Progenitor cell of endocrine pancreas (in vitro differentiated cells): ENCODE measurements at regions not wholly inside any gene's neighbourhood (a gene's known extent, or its start where the extent isn't known, plus 50 kb on each side); places are given as distances from the start of the nearest gene placed in this dataset.
"Not testable (repeated sequence)": the region's sequence is repeated elsewhere in the genome, so short reads cannot be mapped to it uniquely, and the experiment has no call there.

Source experiments
- DNase-seq: peaks from one replicate; pipeline ENCODE4 v3.0.0; 2021; ENCODE audit warnings: low spot score; ENCODE audit not compliant: unreplicated experiment
- H3K27ac Mint-ChIP-seq: 2 replicates; pipeline ENCODE4 v1.8.0; 2021; ENCODE audit warnings: mild to moderate bottlenecking, moderate library complexity, mixed read lengths
- H3K27me3 Mint-ChIP-seq: 2 replicates; pipeline ENCODE4 v1.8.0; 2021; ENCODE audit warnings: mixed read lengths
- H3K36me3 Mint-ChIP-seq: 2 replicates; pipeline ENCODE4 v1.8.0; 2022; ENCODE audit warnings: mixed read lengths; ENCODE audit not compliant: insufficient read depth
- H3K4me1 Mint-ChIP-seq: 2 replicates; pipeline ENCODE4 v1.8.0; 2021; ENCODE audit warnings: low read depth, mixed read lengths
- H3K4me3 Mint-ChIP-seq: 2 replicates; pipeline ENCODE4 v1.8.0; 2021; ENCODE audit warnings: low read depth, mild to moderate bottlenecking, moderate library complexity, mixed read lengths
- H3K9me3 Mint-ChIP-seq: 2 replicates; pipeline ENCODE4 v1.8.0; 2021; ENCODE audit warnings: low read depth, mixed read lengths
- TF ChIP-seq, protein P1 (sequence below): fragments of 200-600 bp; sonication (generic); IDR thresholded peaks from one replicate; pipeline ENCODE4 v1.5.0; 2021; ENCODE audit warnings: antibody characterized with exemption, mild to moderate bottlenecking; ENCODE audit not compliant: unreplicated experiment

DNA sequence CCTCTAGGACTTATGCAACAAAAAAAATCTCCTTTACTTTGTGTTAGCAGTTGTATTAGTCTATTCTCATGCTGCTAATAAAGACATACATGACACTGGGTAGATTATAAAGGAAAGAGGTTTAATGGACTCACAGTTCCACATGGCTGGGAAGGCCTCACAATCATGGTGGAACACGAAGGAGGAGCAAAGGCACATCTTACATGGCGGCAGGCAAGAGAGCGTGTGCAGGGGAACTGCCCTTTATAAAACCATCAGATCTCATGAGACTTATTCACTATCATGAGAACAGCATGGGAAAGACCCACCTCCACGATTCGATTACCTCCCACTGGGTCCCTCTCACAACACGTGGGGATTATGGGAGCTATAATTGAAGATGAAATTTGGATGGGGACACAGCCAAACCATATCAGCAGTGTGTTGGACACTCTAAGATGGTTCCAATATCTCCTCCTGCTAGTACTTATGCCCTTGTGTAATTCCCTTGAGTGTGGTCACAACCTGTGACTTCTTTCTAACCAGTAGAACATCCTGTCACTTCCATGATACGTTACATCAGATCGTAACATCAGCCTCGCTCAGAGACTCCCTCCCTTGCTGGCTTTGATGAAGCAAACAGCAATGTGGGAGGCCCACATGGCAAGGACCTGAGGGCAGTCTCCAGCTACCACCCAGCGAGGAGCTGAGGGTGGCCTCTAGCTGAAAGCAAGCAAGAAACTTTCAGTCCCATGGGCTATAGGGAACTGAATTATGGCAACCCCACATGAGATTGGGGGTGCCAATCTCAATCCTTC, 113.5 kb upstream of the PITX1 start:
- Mint-ChIP-seq H3K27me3 (peaks cover 3% of the 10 kb centered on the region), H3K9me3 (peaks cover 10% of the 10 kb centered on the region), H3K27ac (no peak overlapping the region), H3K4me3 (no peak overlapping the region), H3K4me1 (peaks cover 2% of the 10 kb centered on the region), H3K36me3 (peaks cover 2% of the 10 kb centered on the region)
- TF ChIP-seq, protein P1, sequence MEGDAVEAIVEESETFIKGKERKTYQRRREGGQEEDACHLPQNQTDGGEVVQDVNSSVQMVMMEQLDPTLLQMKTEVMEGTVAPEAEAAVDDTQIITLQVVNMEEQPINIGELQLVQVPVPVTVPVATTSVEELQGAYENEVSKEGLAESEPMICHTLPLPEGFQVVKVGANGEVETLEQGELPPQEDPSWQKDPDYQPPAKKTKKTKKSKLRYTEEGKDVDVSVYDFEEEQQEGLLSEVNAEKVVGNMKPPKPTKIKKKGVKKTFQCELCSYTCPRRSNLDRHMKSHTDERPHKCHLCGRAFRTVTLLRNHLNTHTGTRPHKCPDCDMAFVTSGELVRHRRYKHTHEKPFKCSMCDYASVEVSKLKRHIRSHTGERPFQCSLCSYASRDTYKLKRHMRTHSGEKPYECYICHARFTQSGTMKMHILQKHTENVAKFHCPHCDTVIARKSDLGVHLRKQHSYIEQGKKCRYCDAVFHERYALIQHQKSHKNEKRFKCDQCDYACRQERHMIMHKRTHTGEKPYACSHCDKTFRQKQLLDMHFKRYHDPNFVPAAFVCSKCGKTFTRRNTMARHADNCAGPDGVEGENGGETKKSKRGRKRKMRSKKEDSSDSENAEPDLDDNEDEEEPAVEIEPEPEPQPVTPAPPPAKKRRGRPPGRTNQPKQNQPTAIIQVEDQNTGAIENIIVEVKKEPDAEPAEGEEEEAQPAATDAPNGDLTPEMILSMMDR = no peak
- DNase-seq = no peak

- Mint-ChIP-seq H3K4me3 (no peak overlapping the region), H3K9me3 (peaks cover 10% of the 10 kb centered on the region), H3K36me3 (peaks cover 2% of the 10 kb centered on the region), H3K27ac (no peak overlapping the region), H3K27me3 (peaks cover 3% of the 10 kb centered on the region), H3K4me1 (peaks cover 4% of the 10 kb centered on the region)
- TF ChIP-seq, protein P1 = no peak
- DNase-seq = no peak
These were observed 112.0 kb upstream of the PITX1 start for GRCh38 chr5:135145985-135146384.

DNA sequence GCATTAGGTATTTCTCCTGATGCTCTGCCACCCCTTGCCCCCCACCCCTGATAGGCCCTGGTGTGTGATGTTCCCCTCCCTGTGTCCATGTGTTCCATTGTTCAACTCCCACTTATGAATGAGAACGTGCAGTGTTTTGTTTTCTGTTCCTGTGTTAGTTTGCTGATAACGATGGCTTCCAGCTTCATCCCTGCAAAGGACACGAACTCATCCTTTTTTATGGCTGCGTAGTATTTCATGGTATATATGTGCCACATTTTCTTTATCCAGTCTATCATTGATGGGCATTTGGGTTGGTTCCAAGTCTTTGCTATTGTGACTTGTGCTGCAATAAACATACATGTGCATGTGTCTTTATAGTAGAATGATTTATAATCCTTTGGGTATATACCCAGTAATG, 109.7 kb upstream of the PITX1 start:
- not testable (repeated sequence) for DNase-seq, H3K9me3 Mint-ChIP-seq, H3K4me3 Mint-ChIP-seq, H3K36me3 Mint-ChIP-seq, H3K27ac Mint-ChIP-seq, H3K4me1 Mint-ChIP-seq
- peaks cover 18% of the 10 kb centered on the region for H3K27me3 Mint-ChIP-seq

DNA sequence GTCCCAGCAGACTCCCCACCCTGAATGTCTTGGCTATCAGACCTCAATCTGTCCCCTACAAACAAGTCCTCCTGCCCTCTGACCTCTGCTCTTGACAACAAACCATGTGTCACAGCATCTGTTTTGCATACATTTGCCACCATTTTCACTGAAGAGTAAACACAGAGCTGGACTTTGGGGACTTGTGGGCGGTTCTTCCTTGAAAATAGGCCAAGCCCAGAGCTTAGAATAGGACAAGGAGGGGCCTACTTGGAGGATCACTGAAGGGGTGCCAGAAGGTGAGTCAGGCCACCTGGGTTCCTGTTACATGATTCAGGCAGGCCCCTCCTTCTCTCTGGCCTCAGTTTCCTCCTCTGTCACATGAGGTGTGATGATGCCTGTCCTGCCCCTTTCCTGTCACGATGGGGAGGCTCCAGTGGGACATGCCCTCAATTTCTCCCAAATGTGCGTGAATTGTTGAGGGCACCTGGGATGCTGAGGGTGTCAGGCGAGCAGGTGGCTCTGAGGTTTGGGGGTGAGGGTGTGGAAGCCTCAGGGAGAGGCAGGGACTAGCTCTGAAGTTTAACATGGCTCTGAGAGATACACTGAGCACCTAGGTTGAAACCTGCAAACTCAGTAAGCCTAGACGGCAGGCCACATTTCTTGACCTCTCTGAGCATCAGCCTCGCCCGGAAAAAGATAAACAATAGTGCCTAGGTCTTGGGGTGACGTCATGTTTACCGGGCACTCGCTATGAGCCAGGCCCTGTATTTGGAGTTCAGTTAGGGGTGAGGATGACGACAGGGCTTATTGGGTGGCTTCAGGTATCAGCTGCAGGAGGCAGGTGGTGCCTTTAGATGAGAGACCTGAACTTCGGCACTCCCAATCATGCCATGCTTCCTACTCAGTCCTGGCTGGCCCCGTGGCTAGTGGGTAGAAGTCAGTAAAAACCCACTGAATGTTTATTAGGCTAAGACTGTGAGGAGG, 107.6 kb upstream of the PITX1 start:
- TF ChIP-seq, protein P1 = no peak
- Mint-ChIP-seq H3K9me3 (no peaks in the 10 kb centered on the region), H3K4me1 (peaks cover 5% of the 10 kb centered on the region), H3K27ac (no peak overlapping the region), H3K4me3 (no peak overlapping the region), H3K27me3 (peaks cover 32% of the 10 kb centered on the region), H3K36me3 (no peaks in the 10 kb centered on the region)
- DNase-seq = no peak

DNA sequence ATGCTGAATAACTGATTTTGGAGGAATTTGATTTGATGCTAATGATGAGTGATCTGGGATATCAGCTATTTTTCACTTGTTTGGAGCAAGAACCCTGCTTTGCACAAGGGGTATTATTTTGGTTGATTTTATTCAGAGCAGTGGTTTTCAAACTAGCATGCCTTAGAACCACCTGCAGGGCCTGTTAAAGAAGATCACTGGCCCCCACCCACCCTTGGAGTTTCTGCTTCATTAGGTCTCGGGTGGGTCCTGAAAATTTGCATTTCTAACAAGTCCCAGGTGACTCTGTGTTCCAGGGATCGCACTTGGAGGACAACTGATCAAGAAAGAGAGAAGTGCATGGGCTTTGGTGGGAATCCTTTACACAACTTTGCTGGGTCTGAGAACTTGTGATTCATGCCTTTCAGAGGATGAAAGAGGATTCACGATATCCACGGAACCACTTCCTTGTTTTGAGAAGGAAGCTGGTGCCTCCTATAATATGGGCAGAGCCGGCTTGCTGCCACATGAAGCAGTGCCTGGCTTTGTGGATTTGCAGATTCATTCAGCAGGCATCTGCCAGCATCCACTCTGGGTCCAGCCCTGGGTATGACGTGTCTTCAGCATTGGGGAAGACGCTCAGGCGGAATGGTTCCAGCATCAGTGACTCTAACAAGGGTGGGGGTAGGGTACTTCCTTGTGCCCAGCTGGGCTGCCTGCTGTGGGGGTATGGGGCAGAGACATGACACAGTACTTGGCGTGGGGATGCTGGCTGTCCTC, 106.6 kb upstream of the PITX1 start:
- Mint-ChIP-seq H3K9me3 (no peaks in the 10 kb centered on the region), H3K4me3 (no peak overlapping the region), H3K27me3 (peaks cover 40% of the 10 kb centered on the region), H3K27ac (no peak overlapping the region), H3K36me3 (no peaks in the 10 kb centered on the region), H3K4me1 (peaks cover 5% of the 10 kb centered on the region)
- TF ChIP-seq, protein P1 = no peak
- no peak for DNase-seq
